Retinal pigment epithelial cell (primary cell): ENCODE measurements at regions not wholly inside any gene's neighbourhood (a gene's known extent, or its start where the extent isn't known, plus 50 kb on each side); places are given as distances from the start of the nearest gene placed in this dataset.

Source experiments
- DNase-seq: peaks from one replicate; pipeline ENCODE4 v3.0.0-alpha.2; 2010; ENCODE audit warnings: low read depth
- H3K4me3 ChIP-seq: 2 replicates; pipeline ENCODE4 v1.5.1; 2011; ENCODE audit warnings: mild to moderate bottlenecking, low read length, control low read depth, moderate library complexity
- CTCF ChIP-seq: conservative IDR thresholded peaks from 2 replicates; pipeline ENCODE4 v1.5.1; 2011; ENCODE audit warnings: low read depth, low read length, control low read depth, inconsistent platforms

DNA sequence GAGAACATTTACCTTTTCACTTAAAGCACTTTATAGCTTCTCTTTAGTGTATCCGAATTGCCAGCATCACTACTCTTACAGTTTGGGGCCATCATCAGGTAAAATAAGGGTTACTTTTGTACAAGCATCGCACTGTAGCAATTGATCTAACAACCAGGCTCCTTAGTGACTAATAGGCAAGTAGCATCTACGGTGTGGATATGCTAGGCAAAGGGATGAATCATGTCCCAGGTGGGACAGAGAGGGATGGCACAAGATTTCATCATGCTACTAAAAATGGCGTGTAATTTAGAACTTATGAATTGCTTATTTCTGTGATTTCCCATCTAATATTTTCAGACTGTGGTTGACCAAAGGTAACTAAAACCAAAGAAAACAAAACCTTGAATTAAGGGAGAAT is 582.3 kb downstream of the KCNH5 start:
- no peak for DNase-seq
- TF ChIP-seq CTCF, result no peak
- no peak overlapping the region for H3K4me3 ChIP-seq

GRCh38 chr14:62468946-62469345 is 576.3 kb downstream of the KCNH5 start:
- no peak overlapping the region for H3K4me3 ChIP-seq
- no peak for TF ChIP-seq CTCF
- DNase-seq, result no peak

DNA sequence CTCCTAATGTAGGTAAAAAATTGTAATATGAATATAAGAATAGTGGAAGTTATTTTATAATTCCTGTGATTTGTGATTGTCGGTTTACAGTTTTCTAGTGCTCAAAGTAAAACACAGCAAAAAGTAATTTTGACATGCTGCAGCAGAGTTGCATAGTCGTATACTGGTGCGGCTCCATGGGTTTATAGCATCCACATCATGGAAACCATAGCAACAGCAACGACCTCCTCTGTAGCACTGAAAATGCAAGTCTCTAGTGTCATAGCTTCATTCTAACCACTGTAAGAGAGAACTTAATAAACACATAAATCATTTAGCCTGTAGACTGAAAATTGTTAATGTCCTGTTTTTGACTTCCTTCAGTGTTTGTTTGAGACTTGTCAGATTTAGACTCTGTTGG is 574.3 kb downstream of the KCNH5 start:
- DNase-seq, result no peak
- no peak overlapping the region for H3K4me3 ChIP-seq
- TF ChIP-seq CTCF, result no peak

- H3K4me3 ChIP-seq, result no peak overlapping the region
- no peak for TF ChIP-seq CTCF
- no peak for DNase-seq
Measured at GRCh38 chr14:62491146-62491545, 554.1 kb downstream of the KCNH5 start.

DNA sequence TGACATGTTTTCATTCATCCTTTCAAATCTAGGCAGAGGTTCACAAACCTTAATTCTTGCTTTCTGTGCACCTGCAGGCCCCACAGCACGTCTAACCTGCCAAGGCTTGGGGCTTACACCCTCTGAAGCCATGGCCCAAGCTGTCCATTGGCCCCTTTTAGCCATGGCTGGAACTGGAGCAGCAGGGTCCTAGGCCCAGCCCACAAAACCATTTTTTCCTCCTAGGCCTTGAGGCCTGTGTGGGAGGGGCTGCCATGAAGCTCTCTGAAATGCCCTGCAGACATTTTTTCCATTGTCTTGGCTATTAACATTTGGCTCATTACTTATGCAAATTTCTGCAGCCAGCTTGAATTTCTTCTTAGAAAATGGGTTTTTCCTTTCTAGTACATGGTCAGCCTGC is 547.5 kb downstream of the KCNH5 start:
- no peak overlapping the region for H3K4me3 ChIP-seq
- no peak for TF ChIP-seq CTCF
- no peak for DNase-seq

DNA sequence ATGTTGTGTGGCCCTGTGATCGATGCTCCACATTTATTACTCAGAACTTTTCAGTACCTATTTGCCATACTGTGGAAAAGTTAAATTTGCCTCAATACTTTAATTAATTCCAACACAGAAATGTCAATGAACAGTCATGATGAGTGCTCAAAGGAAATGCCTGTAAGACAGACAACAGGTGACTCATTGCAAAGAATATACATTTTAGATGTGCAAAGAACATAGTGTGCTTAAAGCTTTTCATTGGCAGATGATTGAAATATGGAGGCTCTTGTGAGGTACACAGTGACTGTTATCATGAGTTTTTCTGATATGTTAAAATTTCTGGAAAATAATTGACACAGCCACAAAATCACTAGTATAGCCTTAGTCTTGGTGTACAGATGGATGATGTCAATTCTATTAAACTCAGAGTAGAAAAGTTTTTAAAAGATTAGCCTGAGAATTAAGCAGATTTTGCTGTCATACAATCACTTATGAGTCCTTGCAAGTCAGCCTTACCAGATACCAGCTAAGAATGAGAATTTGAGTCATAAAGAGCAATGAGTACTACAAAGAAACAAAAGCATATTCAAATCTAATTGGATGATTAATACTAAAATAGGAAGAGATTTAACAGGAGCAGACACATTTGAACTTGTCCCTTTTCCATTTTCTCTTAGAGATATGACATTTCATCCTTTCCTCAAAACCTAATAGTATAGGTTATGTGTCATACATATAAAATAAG is 544.1 kb downstream of the KCNH5 start:
- DNase-seq, result no peak
- H3K4me3 ChIP-seq, result no peak overlapping the region

More for the DNA sequence above, 544.1 kb downstream of the KCNH5 start:
- no peak for TF ChIP-seq CTCF
